ENCODE measurements at regions not wholly inside any gene's neighbourhood (a gene's known extent, or its start where the extent isn't known, plus 50 kb on each side); places are given as distances from the start of the nearest gene placed in this dataset.
"Not testable (repeated sequence)": the region's sequence is repeated elsewhere in the genome, so short reads cannot be mapped to it uniquely, and the experiment has no call there.

GRCh38 chr6:165167861-165168260, 141.5 kb downstream of the C6orf118 start:
- no peak for DNase-seq (ENCODE audit: low read depth)

DNA sequence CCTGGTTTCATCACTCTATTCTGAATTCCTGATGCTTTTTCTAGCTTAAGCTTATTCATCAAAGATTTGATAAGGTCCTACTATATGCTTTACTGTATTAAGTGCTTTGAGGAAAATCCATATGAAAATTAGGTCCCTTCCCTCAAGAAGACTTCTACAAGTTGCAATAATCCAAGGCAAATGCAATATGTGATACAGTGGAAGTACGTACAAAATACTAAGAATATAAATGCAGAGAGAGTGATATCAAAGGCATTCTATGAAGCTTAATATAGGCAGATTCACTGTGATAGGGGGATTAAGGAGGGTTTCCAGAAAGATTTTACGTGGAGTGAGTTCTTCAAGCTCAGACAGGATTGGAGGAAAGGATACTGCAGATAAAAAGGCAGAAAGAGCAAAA, 142.1 kb downstream of the C6orf118 start:
- no peak for DNase-seq (ENCODE audit: low read depth)

DNA sequence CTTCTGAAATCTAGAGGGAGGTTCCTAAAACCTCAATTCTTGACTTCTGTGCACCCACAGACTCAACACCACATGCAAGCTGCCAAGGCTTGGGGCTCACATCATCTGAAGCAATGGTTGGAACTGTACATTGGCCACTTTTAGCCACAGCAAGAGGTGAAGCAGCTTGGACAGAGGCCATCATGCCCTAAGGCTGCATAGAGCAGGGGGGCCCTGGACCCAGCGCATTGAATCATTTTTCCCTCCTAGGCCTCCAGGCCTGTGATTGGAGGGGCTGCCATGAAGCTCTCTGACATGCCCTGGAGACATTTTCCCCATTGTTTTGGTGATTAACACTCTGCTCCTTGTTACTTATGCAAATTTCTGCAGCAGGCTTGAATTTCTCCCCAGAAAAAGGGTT, 145.9 kb downstream of the C6orf118 start:
- no peak for DNase-seq (ENCODE audit: low read depth)

GRCh38 chr6:165159460-165159859, 149.9 kb downstream of the C6orf118 start:
- no peak for DNase-seq (ENCODE audit: low read depth)

- DNase-seq (ENCODE audit: low read depth) = peak; percentile 40
These were observed 162.9 kb downstream of the C6orf118 start for GRCh38 chr6:165146456-165146855.

GRCh38 chr6:165135889-165136288, 173.5 kb downstream of the C6orf118 start:
- DNase-seq (ENCODE audit: low read depth) = no peak

- no peak for DNase-seq (ENCODE audit: low read depth)
These were observed 180.3 kb downstream of the C6orf118 start for GRCh38 chr6:165129086-165129485.

- not testable (repeated sequence) for DNase-seq (ENCODE audit: low read depth)
These were observed 181.7 kb downstream of the C6orf118 start for GRCh38 chr6:165127743-165128142.

DNA sequence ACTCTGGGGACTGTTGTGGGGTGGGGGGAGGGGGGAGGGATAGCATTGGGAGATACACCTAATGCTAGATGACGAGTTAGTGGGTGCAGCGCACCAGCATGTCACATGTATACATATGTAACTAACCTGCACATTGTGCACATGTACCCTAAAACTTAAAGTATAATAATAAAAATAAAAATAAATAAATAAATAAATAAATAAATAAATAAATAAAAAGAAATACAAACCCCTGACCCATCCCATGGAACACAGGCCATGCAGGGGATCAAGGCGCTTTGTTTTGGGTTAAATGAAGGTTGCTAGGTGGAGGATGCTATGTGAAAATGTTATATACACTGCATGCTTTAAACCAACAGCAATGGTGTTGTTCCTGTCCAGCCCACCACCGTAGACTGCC, 184.7 kb downstream of the C6orf118 start:
- DNase-seq (ENCODE audit: low read depth) = not testable (repeated sequence)

GRCh38 chr6:165119231-165120020, 190.0 kb downstream of the C6orf118 start:
- DNase-seq (ENCODE audit: low read depth) = peak; percentile 21

DNA sequence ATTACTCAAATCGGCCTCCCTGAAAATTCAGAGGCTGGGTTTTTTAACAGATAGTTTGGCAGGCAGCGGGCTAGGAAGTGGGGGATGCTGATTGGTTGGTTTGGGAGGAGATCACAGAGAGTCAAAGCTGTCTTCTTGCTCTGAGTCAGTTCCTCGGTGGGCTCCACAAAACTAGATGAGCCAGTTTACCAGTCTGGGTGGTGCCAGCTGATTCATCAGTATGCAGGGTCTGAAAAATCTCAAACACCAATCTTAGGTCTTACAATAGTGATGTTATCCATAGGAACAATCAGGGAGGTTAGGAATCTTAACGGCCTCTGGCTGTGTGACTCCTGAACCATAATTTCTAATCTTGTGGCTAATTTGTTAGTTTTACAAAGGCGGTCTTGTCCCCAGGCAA, 190.7 kb downstream of the C6orf118 start:
- DNase-seq (ENCODE audit: low read depth) = peak; percentile 37

DNA sequence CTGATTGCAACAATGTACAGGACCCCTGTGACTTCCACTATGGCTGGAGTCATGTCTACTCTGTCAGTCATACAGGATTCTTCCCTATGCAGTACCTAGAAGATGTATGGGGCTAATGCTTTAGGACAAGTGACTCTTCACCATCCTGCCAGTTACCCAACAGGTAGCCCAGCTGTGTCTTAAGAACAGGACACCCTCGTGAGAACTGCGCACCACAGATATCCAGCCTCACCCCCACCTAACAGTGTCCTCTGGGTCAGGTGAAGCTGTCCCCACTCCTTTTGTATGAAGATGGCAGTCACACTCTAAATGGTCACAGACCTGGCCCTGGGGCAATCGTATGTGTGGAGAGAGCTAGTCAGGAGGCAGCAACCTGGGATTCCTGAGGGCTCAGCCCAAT, 191.6 kb downstream of the C6orf118 start:
- no peak for DNase-seq (ENCODE audit: low read depth)

- peak; percentile 4 for DNase-seq (ENCODE audit: low read depth)
These were observed 192.3 kb downstream of the C6orf118 start for GRCh38 chr6:165117121-165117520.

DNA sequence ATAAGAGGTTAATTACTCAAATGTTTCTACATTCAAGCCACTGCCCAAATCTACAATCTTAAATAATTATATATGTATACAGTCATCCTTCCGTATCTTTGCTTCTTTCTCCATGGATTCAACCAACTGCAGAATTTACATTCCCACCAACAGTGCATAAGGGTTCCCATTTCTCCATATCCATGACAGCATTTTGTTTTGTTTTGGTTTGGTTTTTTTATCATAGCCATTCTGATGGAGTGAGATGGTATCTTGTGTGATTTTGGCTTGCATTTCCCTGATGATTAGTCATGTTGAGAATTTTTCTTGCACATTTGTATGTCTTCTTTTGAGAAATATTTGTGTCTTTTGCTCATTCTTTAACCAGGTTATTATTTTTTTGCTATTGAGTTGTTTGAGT, 198.5 kb downstream of the C6orf118 start:
- DNase-seq (ENCODE audit: low read depth) = peak; percentile 13

- DNase-seq (ENCODE audit: low read depth) = peak; percentile 4
These were observed 200.4 kb downstream of the C6orf118 start for GRCh38 chr6:165109011-165109410.

DNA sequence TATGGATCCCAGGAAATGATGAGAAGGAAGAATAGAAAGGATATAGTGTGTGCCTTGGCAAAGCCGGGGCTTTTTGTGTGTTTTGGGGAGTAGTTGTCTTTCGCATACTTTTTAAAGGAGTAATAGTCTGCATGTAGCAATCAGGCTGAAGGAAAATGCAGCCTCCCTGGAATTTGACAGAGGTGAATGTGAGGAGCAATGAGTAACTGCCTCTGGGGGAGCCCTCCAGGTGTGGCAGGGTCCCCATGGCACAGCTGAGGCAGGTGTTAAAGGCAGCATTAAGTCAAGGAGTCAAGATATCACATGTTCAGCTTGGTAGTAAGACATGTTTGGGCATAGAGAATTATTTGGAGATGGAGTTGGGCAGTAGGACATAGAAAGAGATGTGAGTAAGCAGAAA, 203.1 kb downstream of the C6orf118 start:
- DNase-seq (ENCODE audit: low read depth) = no peak

GRCh38 chr6:165098165-165098564, 211.2 kb downstream of the C6orf118 start:
- DNase-seq (ENCODE audit: low read depth) = no peak

GRCh38 chr6:165096868-165097267, 212.5 kb downstream of the C6orf118 start:
- no peak for DNase-seq (ENCODE audit: low read depth)

- DNase-seq (ENCODE audit: low read depth) = no peak
These were observed 213.2 kb downstream of the C6orf118 start for GRCh38 chr6:165096209-165096608.

- no peak for DNase-seq (ENCODE audit: low read depth)
These were observed 216.4 kb downstream of the C6orf118 start for GRCh38 chr6:165092881-165093595.

GRCh38 chr6:165091121-165091785, 218.2 kb downstream of the C6orf118 start:
- no peak for DNase-seq (ENCODE audit: low read depth)

DNA sequence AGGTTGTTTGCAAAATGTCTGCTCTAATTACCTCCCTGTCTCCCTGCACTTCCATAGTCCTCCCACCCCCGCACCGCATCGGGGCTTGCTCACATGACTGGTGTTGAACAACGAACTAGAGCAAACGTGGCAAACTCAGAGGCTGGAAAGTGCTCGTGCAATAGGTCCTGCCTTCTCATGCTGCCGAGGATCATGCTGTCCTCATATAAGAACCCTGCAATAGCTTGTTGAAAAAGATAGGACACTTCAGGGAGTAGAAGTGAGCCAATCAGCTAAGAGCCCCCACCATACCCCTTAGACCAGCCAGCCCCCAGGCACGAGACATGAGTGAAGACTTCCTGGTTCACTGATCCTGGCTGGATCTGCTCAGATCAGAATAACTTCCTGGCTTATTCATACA, 219.2 kb downstream of the C6orf118 start:
- no peak for DNase-seq (ENCODE audit: low read depth)

DNA sequence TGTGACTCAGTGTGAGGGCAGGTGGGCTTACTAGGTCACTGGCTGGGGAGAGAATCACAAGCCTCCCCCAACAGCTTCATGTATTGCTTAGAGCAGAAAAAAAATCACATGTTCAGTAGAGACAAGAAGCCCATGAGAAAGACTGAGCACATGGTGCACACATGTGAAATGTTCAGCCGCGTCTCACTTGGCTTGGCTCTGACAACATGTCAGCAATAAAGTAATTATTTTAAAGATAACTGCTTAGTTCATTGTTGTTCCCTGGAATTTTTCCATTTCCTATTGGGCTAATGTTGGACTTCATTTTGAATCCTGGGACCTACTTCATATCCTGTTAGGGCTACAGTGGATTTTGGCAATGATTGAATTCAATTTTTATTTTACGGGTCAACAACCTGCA, 222.6 kb downstream of the C6orf118 start:
- DNase-seq (ENCODE audit: low read depth) = no peak
